Suprapubic skin (tissue), 4 donors: ENCODE measurements at regions not wholly inside any gene's neighbourhood (a gene's known extent, or its start where the extent isn't known, plus 50 kb on each side); places are given as distances from the start of the nearest gene placed in this dataset.
A peak's percentile ranks its signal among the peaks of the same experiment; 100 is the strongest.

ENCODE experiments used
- DNase-seq, 2 donors: peaks; one replicate each; pipeline ENCODE4 v3.0.0-alpha.2; 2019; ENCODE audit warnings: low spot score in 2 of 2
- H3K27ac ChIP-seq: fragments of 200-600 bp; sonication (generic); one replicate; pipeline ENCODE4 v1.5.1; 2019
- H3K27me3 ChIP-seq: fragments of 200-600 bp; sonication (generic); one replicate; pipeline ENCODE4 v1.5.1; 2019
- H3K36me3 ChIP-seq: fragments of 200-600 bp; sonication (generic); one replicate; pipeline ENCODE4 v1.5.1; 2019
- H3K4me1 ChIP-seq: fragments of 200-600 bp; sonication (generic); one replicate; pipeline ENCODE4 v1.5.1; 2019
- H3K4me3 ChIP-seq: fragments of 200-600 bp; sonication (generic); one replicate; pipeline ENCODE4 v1.5.1; 2019; ENCODE audit warnings: mild to moderate bottlenecking
- H3K9me3 ChIP-seq: fragments of 200-600 bp; sonication (generic); one replicate; pipeline ENCODE4 v1.5.1; 2019
- CTCF ChIP-seq, 2 donors: fragments of 200-600 bp in 1 of 2; fragments of 450-650 bp in 1 of 2; sonication (generic) in 1 of 2; IDR thresholded peaks; one replicate each; pipeline ENCODE4 v1.5.1; 2016 to 2019; ENCODE audit warnings: antibody characterized with exemption in 2 of 2, mild to moderate bottlenecking in 1 of 2, moderate library complexity in 1 of 2
- EP300 ChIP-seq: sonication (generic); formaldehyde crosslinking; IDR thresholded peaks from one replicate; pipeline ENCODE4 v1.6.1; 2017; ENCODE audit warnings: antibody characterized with exemption
- POLR2A ChIP-seq, 2 donors: fragments of 450-650 bp; IDR thresholded peaks; one replicate each; pipeline ENCODE4 v1.6.1; 2017; ENCODE audit warnings: antibody characterized with exemption in 2 of 2, mild to moderate bottlenecking in 2 of 2, moderate library complexity in 2 of 2
- POLR2AphosphoS5 ChIP-seq, 3 donors: sonication (generic); formaldehyde crosslinking; IDR thresholded peaks; one replicate each; pipeline ENCODE4 v1.6.1; 2017; ENCODE audit warnings: antibody characterized with exemption in 3 of 3
- WGBS: methylation state at CpG from one replicate; pipeline ENCODE4 v1.1.5; 2018; 5-methylcytosine and 5-hydroxymethylcytosine counted together

GRCh38 chr16:55388131-55388862 is 64.3 kb downstream of the IRX6 start:
- no peak overlapping the region for H3K27ac ChIP-seq
- TF ChIP-seq POLR2A (IDR thresholded peaks at IDR 0.05) (no peak), POLR2AphosphoS5 (IDR thresholded peaks at IDR 0.05) (no peak), EP300 (no peak), CTCF (IDR thresholded peaks at IDR 0.05) (no peak)
- H3K4me1 ChIP-seq, result peaks cover 8% of the 10 kb centered on the region
- H3K9me3 ChIP-seq, result no peaks in the 10 kb centered on the region
- 86% methylated on average over 5 of the region's 5 CpGs for WGBS
- no peaks in the 10 kb centered on the region for H3K27me3 ChIP-seq
- DNase-seq, result no peak
- H3K36me3 ChIP-seq, result no peaks in the 10 kb centered on the region
- H3K4me3 ChIP-seq, result no peak overlapping the region

- DNase-seq, result no peak
- Histone ChIP-seq H3K4me1 (peaks cover 16% of the 10 kb centered on the region), H3K4me3 (no peak overlapping the region), H3K27me3 (no peaks in the 10 kb centered on the region), H3K36me3 (no peaks in the 10 kb centered on the region), H3K9me3 (no peaks in the 10 kb centered on the region), H3K27ac (no peak overlapping the region)
- no peak for TF ChIP-seq EP300
- no peak for TF ChIP-seq POLR2AphosphoS5 (IDR thresholded peaks at IDR 0.05)
- no peak for TF ChIP-seq POLR2A (IDR thresholded peaks at IDR 0.05)
- TF ChIP-seq CTCF (IDR thresholded peaks at IDR 0.05), result no peak
- 71% methylated on average over 9 of the region's 9 CpGs for WGBS
Observed at GRCh38 chr16:55389426-55390073, 65.5 kb downstream of the IRX6 start.

GRCh38 chr16:55390630-55391237 is 66.7 kb downstream of the IRX6 start:
- no peak overlapping the region for H3K27ac ChIP-seq
- no peak for DNase-seq
- no peaks in the 10 kb centered on the region for H3K9me3 ChIP-seq
- TF ChIP-seq EP300, result no peak
- no peak for TF ChIP-seq POLR2AphosphoS5 (IDR thresholded peaks at IDR 0.05)
- TF ChIP-seq POLR2A (IDR thresholded peaks at IDR 0.05), result no peak
- TF ChIP-seq CTCF (IDR thresholded peaks at IDR 0.05), result no peak
- H3K27me3 ChIP-seq, result no peaks in the 10 kb centered on the region
- 89% methylated on average over 8 of the region's 8 CpGs for WGBS
- H3K4me1 ChIP-seq, result peaks cover 16% of the 10 kb centered on the region
- no peaks in the 10 kb centered on the region for H3K36me3 ChIP-seq
- H3K4me3 ChIP-seq, result no peak overlapping the region

- no peak for DNase-seq
- Histone ChIP-seq H3K9me3 (no peaks in the 10 kb centered on the region), H3K27ac (peak overlapping the region; percentile 63), H3K4me1 (peaks cover 16% of the 10 kb centered on the region), H3K27me3 (no peaks in the 10 kb centered on the region), H3K36me3 (no peaks in the 10 kb centered on the region), H3K4me3 (no peak overlapping the region)
- WGBS, result 50% methylated on average over 2 of the region's 2 CpGs
- TF ChIP-seq EP300, result no peak
- no peak for TF ChIP-seq CTCF (IDR thresholded peaks at IDR 0.05)
- no peak for TF ChIP-seq POLR2A (IDR thresholded peaks at IDR 0.05)
- no peak for TF ChIP-seq POLR2AphosphoS5 (IDR thresholded peaks at IDR 0.05)
Observed at GRCh38 chr16:55391760-55392375, 67.9 kb downstream of the IRX6 start.

GRCh38 chr16:55392701-55393100 is 68.7 kb downstream of the IRX6 start:
- Histone ChIP-seq H3K27ac (peak overlapping the region; percentile 63), H3K4me3 (no peak overlapping the region), H3K9me3 (no peaks in the 10 kb centered on the region), H3K27me3 (no peaks in the 10 kb centered on the region), H3K4me1 (peaks cover 16% of the 10 kb centered on the region), H3K36me3 (no peaks in the 10 kb centered on the region)
- no peak for DNase-seq
- TF ChIP-seq CTCF (IDR thresholded peaks at IDR 0.05), result no peak
- TF ChIP-seq POLR2AphosphoS5 (IDR thresholded peaks at IDR 0.05), result no peak
- TF ChIP-seq EP300, result no peak
- TF ChIP-seq POLR2A (IDR thresholded peaks at IDR 0.05), result no peak
- WGBS, result 53% methylated on average over 1 of the region's 1 CpG
